ENCODE measurements at regions not wholly inside any gene's neighbourhood (a gene's known extent, or its start where the extent isn't known, plus 50 kb on each side); places are given as distances from the start of the nearest gene placed in this dataset.

DNA sequence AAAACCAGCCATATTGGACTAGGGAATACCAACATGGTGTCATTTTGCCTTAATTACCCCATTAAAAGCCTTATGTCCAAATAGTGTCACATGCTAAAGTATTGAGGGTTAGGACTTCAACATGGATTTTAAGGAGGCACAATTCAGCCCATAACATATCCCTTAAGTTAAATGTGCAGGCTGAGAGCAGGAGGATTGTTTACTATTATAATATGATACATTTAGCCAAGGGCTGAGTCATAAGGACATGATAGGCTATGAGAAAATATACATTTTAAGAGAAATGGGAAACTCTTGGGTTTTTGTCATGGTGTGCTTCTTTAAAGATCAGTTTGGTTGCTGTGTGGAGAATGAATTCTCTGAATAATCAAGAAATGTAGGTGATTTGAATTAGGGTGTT lies 136.8 kb downstream of the RDH14 start:
- no peak for DNase-seq

DNA sequence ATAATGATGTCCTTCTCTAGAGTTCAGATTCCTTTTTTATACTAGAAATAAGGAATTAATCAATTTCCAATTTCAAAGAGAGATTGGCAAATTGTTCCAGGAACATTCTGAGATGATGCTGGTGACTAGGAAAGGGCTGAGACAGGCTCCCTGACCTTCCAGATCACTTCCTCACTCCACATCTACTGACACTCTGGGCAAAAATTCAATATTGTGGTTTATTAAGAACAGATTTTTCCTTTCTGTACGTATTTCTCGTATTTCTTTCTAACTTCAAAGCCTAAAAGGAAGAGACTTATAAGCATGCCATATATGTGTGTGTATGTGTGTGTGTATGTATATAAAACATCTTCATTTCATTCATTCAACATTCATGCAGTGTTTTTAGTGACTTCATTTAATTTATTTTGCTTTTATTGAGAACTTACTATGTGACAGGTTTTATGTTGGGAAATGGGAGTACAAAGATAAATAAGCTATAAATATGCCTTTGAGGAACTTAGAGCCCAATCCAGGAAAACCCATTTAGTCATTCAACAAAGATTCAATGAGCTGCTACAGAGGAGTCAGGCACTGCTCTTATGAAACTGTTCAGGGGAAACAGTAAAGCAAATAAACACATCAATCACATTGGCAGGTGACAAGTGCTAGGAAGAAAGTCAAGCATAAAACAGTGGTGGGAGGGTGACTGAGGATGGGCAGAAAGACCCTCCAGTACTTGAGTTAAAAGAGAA lies 137.9 kb downstream of the RDH14 start:
- no peak for DNase-seq

DNA sequence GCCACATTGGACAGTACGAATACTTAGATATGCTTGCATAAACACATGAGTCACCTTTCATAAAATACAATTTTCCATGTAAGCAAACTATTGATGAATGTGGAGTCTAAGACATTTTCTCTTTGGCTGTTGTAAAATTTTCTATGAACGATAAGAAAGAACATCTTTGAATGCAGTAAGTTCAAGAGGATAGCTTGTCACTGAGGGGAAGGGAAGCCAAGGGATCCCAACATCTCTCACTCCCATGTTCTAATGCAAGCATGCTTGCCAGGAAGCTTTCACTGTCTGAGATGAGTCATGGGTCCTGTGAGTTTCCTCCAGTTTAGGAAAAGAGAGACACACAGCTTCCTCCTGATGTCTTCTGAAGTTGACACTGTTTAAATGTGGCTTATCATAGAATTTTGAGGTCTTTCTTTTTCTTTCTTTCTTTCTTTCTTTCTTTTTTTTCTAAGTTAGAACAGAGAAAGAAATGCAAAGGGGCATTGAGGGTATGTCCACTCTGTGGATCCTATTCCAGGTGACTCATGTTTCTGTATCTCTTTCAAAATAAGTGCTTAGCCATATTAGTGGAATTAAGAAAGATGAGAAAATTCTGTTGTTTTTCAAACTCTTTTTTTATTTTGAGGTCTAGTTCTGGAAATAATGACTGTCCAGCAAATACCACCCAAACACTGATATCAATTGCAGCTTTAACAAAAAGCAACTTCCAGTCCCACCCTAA lies 146.6 kb downstream of the RDH14 start:
- DNase-seq: no peak

DNA sequence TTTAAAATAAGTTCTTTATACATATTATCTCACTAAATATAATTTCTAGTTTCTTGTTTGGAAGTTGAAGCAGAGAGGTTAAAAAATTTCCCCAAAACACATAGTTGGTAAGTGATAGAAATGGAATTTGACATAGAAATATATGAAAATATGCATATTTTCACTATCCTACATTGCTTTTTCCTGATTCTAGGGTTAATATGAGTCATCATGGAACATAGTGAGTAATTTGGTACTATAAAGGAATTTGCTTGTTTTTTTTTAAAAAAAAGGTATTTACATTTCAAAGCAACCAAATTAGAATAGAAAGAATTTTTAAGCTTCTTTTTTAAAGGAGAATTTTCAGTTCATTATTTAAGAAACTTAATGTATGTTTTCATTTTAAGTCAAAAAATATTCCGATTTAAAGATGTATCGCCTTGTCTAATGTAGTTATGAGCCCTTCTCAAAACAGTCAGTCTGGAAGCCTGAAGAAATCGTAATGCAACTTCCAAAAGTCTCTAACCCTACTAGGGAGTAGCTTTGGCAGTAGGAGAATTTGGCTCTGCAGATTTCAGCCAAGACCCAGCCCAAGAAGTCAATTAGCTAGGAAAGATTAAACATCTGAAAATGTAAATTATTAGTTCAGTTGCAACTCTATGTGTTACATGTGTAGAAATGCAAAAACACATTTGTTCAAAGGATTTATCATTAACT lies 147.3 kb downstream of the RDH14 start:
- DNase-seq: no peak

DNA sequence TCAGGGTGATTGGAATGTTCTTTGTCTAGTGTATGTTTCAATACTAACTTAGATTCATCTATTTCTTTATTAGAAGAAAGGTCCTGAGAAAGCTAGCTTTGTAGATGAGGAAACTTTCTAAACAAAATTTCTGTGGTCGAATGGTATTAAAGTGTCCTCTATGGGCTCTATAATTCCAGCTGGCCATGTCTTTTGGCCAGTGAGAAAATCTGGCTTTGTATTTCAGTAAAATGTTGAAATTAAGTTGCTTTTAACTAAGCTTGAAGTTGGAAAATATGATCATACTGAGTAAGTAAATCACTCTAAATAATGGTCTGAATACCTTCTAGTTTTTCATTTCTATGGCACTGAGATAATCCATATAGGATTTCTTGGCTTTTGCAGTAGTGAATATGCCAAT lies 148.8 kb downstream of the RDH14 start:
- DNase-seq: no peak

DNA sequence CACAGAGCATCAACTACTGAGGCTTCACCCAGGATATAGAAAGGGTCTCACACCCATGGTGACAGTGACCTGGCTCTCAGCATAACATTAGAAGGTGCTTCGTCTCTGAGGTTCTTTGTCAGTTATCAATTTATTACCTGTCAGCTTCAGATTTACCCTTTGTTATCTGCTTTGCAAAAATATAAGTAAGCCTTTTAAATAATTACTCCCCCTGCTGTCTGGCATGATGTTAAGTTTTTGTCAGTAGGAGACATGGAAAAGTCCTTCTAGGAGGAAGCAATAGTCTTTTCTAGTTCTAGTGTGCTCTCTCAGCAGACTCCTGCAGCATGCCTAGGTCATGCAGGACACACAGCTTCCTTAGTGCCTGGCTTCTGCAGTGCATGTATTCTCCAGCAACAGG lies 149.9 kb downstream of the RDH14 start:
- no peak for DNase-seq

DNA sequence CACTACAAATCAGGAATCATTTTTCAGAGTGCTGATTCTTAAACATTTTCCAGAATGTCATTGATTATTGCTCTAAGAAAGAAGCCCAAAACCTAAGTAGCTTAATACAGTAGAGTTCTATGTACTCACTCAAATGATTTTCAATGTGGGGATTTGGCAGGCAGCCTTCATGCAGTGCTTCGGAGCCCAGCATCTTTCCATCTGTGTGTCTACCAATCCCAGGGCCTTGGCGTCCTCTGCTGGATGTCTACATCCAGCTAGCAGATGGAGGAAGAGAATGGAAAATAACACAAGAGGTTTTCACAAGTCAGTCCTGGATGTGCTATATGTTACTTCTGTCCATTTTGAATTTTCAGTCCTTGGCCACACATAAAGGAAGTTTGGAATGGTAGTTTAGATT lies 151.8 kb downstream of the RDH14 start:
- no peak for DNase-seq

DNA sequence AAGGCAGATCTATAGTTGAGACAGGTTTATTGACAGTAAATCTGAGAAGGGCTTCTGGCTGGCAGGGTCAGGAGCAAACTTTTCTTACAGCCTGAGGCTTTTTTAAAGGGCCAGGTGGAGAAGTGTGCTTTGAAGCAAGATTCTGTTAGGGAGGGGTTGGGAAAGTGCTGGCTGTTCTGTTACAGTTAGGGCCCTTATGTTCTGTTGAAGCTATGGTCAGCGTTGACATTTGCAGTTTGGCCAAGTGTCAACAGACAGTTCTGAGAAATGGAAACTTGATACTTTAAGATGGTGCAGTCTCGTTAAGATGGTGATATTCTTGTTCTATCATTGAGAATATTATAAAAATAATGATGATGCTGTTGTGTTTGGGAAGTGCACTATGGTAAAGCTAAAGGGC lies 154.2 kb downstream of the RDH14 start:
- no peak for DNase-seq

DNA sequence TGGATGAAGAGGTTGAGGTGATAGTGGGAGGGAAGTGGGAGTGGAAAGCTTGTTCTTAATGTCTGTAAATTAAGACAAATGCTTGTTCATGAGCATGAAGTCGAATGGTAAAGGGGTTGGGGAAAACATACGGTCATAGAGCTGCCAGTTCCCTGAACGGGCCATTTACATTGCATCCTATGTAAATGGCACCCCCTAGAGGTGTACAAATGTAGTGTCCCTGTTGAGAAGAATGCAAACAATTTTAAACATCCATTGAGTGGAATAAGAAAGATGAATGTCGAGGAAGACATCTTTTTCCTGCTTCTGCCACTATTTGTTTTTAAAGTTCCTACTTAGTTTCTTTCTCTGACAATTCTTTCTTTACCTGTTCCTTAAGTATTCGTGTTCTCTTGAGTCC lies 155.7 kb downstream of the RDH14 start:
- DNase-seq: no peak

DNA sequence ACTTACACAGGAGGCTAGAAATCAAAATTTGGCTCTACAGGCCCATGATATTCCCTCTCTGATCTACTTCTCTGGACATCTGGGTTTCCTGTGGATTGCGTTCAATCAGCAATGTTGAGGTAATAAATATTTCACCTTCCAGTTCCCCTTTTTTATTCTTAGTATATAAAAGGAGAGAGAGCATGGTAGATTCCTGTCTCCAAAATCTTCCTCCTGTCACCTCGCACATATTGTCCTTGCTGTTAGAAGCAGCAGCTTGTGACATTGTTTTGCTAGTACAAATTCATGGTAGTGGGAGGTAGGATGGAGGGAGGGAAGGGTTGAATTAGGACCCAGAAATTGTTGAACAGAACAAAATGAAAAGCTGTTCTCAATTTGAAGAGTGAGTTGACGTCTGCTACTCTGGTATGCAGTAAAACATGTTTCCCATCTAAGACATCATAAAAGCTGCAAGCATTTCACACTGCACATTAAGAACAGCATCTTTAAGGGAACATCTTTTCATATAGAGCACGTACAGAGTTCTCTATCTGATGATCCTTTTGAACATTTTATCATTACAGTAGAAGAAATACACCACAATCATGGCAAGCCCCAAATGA lies 156.4 kb downstream of the RDH14 start:
- DNase-seq: peak; percentile 48

DNA sequence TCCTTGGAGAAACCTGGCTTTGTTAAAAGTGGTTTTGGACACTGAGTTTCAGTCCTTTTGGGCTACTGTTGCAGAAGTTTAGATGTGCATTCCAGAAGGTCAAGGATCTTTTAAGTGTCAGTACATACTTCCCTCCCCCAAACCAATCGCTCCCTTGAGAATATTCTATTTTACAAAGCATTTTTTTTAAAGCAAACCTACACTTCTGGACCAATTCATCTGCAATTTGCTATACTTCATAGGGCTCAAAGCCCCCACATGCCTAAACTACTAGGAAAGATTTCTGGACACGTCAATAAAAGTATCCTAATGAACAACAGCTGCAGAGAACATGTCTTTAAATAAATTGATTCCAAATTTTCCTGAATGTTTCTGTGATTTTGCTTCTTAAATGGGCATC lies 157.6 kb downstream of the RDH14 start:
- peak; percentile 16 for DNase-seq

DNA sequence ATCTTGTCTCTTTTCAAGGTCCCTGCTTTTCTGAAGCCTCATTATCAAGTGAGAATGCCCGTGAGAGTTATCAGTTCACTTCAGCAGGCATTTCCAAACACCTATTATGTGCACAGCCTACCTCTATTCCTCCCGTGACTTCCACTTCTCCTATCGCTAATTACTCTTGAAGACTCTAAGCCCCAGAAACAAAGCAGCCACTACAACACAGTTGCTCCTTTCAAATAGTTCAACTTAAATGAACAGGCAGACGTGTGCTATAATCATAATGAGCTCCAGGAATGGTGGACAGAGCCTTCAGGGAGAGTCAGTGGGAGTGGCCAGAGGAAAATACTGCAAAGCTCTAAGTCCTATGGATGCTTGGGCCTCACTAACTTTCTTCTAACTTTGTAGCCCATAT lies 159.0 kb downstream of the RDH14 start:
- DNase-seq: no peak

DNA sequence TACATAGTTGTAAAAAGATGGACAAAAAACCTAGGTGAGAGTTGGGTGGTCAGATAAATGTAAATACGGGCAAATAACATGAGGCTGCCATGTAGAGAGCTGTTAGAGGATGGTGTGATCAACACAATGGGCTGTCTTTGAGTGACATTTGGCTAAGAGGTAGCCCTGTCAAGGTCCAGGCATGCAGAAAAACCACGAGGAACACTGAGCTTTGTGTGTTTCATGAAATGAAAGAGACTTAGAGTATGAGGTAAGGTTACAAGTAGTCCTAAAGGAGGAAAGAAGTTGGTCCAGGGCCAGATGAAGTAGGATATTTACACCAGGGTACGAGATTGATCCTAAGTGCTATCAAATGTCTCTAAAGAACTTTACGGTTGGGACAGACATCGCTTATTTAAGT lies 160.9 kb downstream of the RDH14 start:
- DNase-seq: no peak

DNA sequence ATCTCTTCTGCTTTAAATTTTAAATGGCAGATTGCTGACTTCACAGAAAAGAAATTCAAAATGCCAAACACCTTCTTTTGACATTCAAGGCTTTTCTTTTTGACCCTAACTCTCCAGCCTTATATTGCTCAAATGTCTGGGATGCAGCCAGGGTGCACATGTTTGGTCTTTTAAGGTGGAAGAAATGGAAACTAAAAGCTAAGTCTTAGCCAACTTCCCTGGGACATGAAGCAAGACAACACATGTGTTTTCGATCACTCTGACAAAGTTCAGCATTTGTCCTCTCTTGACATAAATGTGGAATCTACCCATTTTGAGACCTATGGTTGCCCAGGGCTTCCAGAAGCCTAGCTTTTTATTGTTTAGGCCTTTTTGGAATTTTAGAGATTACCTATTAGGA lies 161.6 kb downstream of the RDH14 start:
- no peak for DNase-seq

DNA sequence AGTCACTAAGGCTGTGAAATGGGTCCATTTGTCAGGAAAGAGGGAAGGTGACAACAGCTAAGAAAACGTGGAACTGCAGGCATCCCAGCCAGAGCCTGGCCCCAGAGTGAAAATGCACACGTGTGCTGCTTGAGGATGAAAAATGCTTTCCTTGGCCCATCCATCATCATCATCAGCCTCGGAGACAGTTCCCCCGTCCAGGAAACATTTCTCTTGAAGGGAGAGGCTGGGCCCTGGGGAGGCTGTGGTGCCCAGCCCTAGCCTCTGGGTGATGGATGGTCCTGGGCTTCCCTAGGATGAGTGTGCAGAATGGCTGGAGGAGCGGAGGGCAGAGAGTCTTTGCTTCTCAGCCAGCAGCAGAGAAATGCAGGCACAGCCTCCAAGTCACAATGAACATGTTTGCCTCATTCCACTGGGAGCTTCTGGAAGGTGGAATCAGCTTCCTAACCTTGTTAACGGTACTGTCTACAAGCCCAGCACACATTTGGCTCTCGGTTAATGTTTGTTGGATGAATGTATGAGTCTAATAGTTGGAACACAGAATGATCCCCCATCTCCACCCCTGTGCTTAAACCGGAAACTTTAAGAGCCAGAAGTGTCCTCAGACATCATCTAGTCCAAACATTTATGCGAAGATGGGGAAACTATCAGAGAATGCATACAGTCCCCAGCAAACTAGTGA lies 164.0 kb downstream of the RDH14 start:
- no peak for DNase-seq

DNA sequence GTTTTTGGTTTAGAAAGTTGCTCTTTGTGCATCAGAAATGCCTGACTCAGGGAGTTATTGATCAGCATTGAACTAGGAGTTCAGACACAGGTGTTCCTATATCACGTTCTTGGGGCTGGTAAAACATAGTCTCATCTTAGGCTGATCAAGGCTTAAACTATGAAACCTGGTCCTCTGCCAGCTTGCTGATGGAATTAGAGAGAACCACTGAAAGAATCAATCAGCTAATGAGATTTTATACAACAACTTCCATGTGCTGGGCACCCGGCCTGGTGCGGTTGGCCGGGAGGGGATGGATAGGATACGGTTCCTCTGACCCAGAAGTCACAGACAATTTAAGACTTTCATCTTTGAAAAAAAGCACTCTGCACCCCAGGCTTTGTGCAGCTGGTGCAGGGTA lies 164.9 kb downstream of the RDH14 start:
- no peak for DNase-seq

DNA sequence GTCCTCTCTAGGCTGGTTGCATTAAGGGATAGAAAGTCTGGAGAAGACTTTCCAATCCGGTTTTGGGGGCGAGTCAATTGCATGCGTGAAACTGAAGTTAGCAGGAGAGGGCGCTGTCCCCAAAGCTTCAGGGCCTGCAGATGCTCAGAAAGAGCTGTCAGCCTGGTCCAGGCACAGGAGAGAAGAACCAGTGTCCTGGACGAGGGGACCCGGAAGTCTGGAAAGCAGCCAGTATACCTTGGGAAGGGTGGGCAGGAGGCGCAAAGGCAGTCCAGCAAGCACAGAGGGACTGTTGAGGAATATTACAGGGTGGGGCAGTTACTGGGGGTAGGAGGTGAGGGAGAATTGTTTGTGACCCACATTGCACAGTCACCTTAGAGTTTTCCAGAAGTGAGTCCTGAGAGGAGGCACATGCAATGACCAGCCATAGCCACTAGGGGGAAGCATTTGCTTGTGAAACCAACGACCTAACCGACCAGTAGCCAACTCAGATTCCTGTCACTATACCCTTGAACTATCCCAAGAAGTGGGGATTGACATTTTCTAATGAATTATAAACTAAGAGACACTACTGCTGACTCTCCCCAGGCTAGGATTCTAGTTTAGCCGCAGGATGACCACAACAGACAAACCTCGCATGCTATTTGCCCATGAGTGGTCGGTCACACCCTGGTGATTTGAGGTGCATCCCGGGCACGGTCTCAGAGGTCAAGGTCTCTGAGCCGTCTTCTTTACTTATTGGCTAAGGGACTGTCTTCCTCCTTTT lies 172.8 kb downstream of the RDH14 start:
- DNase-seq: peak; percentile 93

DNA sequence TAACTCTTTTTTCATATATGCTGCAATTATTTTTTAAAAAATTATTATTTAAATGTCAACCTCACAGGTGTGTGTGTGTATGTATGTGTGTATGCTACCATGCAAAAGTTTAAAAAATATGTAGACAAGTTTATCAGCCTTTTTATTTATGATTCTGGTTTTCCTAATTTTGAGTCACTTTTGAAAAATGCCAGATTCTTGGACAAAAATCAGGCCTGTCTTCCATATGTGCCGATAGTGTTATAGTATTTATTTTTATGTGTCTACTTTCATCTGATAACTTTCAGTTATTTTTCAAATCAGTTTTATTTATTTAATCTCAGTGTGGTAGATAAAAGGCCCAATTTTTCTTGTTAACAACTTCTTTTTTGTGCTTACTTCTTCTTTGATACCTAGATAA lies 176.2 kb downstream of the RDH14 start:
- no peak for DNase-seq

DNA sequence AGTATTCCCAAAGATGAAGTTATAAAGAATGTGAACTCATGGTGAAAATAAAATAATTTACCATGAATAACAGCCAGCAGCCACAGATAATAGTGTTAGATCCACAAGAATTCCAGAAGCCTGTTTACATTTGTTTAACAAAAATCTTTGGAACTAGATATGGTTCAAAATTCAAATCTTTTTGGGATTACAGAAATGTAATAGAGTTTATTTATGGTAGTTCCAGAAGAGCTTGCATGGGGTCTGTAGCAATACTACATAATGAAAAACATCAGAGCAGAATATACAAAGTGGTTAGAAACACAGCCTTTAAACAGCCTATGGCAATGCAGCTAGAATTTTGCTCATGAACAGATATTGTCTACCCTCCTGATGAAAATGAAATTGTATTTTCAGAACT lies 179.1 kb downstream of the RDH14 start:
- no peak for DNase-seq

DNA sequence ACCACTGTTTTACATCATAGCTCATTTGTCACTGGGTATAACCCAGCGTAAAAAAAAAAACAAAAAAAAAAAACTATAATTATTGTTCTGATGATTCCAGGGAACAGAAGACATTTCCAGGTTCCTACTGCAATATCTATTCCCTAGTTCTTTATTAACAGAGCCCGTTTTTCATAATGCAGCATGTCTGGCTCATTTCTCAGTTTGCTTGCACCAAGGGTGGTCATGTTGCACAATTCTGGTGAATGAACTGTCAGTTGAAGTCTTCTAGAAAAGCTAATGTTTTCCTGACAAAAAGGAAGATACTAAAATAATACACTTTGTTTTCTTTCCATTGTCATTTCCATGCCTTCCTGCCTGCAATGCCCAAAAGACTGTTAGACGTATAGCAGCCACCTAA lies 180.1 kb downstream of the RDH14 start:
- no peak for DNase-seq

DNA sequence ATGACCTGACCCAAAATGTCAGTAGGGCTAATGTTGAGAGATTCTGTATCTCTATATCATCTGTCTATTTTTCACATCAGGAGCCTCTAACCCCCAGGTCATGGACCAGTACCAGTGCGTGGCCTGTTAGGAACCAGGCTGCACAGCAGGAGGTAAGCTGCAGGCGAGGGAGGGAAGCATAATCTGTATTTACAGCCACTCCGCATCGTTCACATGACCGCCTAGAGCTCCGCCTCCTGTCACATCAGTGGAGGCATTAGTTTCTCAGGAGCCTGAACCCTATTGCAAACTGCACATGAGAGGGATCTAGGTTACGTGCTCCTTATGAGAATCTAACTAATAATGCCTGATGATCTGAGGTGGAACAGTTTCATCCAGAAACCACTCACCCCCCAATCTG lies 180.6 kb downstream of the RDH14 start:
- DNase-seq: peak; percentile 47

DNA sequence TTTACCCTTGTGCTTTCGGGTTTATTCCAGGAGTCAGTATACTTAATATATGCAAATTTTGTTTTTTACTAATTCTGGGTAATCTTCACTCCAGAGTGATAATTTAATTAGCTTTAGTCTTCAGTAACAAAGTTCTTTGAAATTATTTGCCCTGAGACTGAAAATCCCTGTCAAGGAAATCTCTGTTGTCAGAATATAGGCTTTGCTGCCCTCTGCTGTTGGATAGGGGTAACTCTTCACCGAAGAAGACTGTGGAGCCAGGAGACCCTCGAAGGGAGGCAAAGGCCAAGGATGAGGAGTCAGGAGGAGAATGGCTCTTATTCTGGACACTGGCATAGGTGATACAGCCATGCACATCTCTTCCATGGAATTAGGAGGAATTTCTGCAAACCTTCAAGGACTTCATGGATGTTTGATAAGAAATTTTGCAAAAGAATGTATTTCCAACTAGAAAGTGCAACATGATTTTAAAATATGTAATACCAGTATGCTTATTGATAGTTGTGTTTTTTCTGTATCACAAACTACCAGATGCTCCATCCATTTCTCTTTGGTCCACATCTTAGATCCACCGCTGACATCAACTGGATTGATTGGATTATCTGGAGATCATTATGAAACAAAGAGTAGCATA lies 182.3 kb downstream of the RDH14 start:
- peak; percentile 84 for DNase-seq

Measured in eye (tissue), 1 donor.